ENCODE measurements at regions not wholly inside any gene's neighbourhood (a gene's known extent, or its start where the extent isn't known, plus 50 kb on each side); places are given as distances from the start of the nearest gene placed in this dataset.

DNA sequence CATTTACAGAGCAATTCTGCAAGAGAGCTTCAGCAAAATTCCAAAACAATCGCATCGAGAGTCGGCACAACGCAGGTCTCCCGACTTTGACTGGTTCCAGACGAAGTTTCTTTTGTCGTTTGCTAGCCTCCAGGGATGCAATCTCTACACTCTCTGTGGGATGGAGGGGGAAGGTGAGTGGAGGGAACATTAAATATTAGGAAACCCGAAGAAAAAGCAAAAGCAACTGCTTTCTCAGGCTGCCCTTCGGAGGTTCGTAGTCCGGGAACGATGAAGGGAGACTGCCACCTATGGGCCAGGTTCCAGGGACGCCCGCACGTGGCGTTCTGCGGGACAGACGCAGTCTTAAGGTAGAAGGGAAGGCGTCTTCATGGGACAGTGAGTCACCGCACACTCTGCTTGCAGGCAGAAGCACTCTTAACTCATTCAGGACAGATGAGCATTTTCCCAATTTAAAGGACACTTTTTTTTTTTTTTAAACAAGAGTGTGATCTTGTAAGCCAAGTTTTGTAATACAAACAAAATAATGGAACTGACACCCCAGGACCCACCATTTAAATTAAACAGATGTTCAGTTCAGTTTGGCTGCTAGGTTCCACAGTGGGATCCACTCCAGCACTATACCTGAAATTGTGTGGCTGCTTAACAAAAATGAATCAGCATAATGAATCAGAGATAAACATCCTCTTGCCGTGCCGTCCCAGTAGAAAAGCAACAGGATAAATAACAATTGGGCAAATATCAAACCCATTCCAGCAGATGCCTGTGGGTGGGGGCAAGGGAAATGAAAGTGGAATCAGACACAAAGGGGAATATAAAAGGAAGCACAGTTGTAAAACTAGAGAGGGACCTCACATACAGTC lies 65.8 kb upstream of the ARMC2 start:
- TF ChIP-seq, protein P1, sequence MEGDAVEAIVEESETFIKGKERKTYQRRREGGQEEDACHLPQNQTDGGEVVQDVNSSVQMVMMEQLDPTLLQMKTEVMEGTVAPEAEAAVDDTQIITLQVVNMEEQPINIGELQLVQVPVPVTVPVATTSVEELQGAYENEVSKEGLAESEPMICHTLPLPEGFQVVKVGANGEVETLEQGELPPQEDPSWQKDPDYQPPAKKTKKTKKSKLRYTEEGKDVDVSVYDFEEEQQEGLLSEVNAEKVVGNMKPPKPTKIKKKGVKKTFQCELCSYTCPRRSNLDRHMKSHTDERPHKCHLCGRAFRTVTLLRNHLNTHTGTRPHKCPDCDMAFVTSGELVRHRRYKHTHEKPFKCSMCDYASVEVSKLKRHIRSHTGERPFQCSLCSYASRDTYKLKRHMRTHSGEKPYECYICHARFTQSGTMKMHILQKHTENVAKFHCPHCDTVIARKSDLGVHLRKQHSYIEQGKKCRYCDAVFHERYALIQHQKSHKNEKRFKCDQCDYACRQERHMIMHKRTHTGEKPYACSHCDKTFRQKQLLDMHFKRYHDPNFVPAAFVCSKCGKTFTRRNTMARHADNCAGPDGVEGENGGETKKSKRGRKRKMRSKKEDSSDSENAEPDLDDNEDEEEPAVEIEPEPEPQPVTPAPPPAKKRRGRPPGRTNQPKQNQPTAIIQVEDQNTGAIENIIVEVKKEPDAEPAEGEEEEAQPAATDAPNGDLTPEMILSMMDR (IDR thresholded peaks at IDR 0.05) = no peak
- no peak for TF ChIP-seq POLR2A (IDR thresholded peaks at IDR 0.05)
- peak; percentile 79 to 95 for DNase-seq (ENCODE audit: low spot score in 2 of 2)
- peak overlapping the region; percentile 13 for H3K4me3 ChIP-seq (ENCODE audit: low read depth, poor library complexity, severe bottlenecking)
- 1 to 3% methylated on average over 22 of the region's 22 CpGs for WGBS, 2 donors
- intact Hi-C loops (cut with DNase I; ENCODE audit: low total_unique reads) = loop anchor here (10.0 kb wide), 1 partner anchor 238 kb away; no protein-coding TSS in a partner anchor

GRCh38 chr6:108785653-108786052 lies 62.6 kb upstream of the ARMC2 start:
- intact Hi-C loops (cut with DNase I; ENCODE audit: low total_unique reads) = loop anchor here (10.0 kb wide), 1 partner anchor 241 kb away; no protein-coding TSS in a partner anchor
- no peak for DNase-seq (ENCODE audit: low spot score in 2 of 2)
- H3K4me3 ChIP-seq (ENCODE audit: low read depth, poor library complexity, severe bottlenecking) = no peak overlapping the region
- TF ChIP-seq, protein P1 (IDR thresholded peaks at IDR 0.05) = no peak
- TF ChIP-seq POLR2A (IDR thresholded peaks at IDR 0.05) = no peak
- WGBS, 2 donors = 79 to 91% methylated on average over 7 of the region's 7 CpGs

GRCh38 chr6:108788416-108788815 lies 59.8 kb upstream of the ARMC2 start:
- intact Hi-C loops (cut with DNase I; ENCODE audit: low total_unique reads) = loop anchor here (10.0 kb wide), 1 partner anchor 244 kb away; no protein-coding TSS in a partner anchor
- DNase-seq (ENCODE audit: low spot score in 2 of 2) = no peak
- H3K4me3 ChIP-seq (ENCODE audit: low read depth, poor library complexity, severe bottlenecking) = no peak overlapping the region
- TF ChIP-seq POLR2A (IDR thresholded peaks at IDR 0.05) = no peak
- TF ChIP-seq, protein P1 (IDR thresholded peaks at IDR 0.05) = no peak
- WGBS, 2 donors = 94 to 97% methylated on average over 1 of the region's 1 CpG

DNA sequence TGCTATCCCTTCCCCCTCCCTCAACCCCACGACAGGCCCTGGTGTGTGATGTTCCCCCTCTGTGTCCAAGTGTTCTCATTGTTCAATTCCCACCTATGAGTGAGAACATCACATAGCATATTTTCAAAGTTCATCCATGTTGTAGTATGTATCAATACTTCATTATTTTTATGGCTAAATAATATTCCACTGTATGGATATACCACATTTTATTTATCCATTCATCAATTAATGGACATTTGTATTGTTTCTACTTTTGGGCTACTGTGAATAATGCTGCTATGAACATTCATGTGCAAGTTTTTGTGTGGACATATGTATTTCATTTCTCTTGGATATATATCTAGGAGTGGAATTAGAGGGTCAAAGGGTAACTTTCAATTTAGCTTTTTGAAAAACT lies 58.7 kb upstream of the ARMC2 start:
- intact Hi-C loops (cut with DNase I; ENCODE audit: low total_unique reads) = loop anchor here (10.0 kb wide), 1 partner anchor 245 kb away; no protein-coding TSS in a partner anchor
- WGBS, 2 donors = 93 to 95% methylated on average over 1 of the region's 1 CpG
- DNase-seq (ENCODE audit: low spot score in 2 of 2) = no peak
- H3K4me3 ChIP-seq (ENCODE audit: low read depth, poor library complexity, severe bottlenecking) = no peak overlapping the region
- TF ChIP-seq, protein P1 (IDR thresholded peaks at IDR 0.05) = no peak
- TF ChIP-seq POLR2A (IDR thresholded peaks at IDR 0.05) = no peak

DNA sequence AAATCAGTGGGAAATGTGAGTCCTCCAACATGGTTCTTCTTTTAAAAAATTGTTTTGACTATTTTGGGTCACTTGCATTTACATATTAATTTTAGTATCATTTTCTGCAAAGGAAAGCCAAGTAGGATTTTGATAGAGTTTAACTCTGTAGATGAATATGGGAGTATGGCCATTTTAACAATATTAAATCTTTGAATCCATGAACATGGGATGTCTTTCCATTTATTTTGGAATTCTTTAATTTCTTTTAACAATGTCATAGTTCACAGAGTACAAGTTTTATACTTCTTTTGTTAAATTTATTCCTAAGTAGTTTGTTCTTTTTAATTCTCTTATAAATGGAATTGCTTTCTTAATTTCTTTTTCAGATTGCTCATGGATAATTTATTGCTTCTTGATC lies 56.5 kb upstream of the ARMC2 start:
- intact Hi-C loops (cut with DNase I; ENCODE audit: low total_unique reads) = no loop called here
- no peak for DNase-seq (ENCODE audit: low spot score in 2 of 2)
- no peak for TF ChIP-seq POLR2A (IDR thresholded peaks at IDR 0.05)
- TF ChIP-seq, protein P1 (IDR thresholded peaks at IDR 0.05) = no peak

More for the DNA sequence above, 56.5 kb upstream of the ARMC2 start:
- H3K4me3 ChIP-seq (ENCODE audit: low read depth, poor library complexity, severe bottlenecking) = no peak overlapping the region

Data from lower leg skin (tissue), 4 donors.